Activated T-helper 1 cell treated with Interleukin-2 at 50 U/mL for 16 hours (primary cell): ENCODE measurements at regions not wholly inside any gene's neighbourhood (a gene's known extent, or its start where the extent isn't known, plus 50 kb on each side); places are given as distances from the start of the nearest gene placed in this dataset.

Source experiments
- DNase-seq: peaks from one replicate; pipeline ENCODE4 v3.0.0-alpha.2; 2020; ENCODE audit warnings: low read depth

- DNase-seq, result no peak
Measured at GRCh38 chr3:67288466-67289106, 290.5 kb downstream of the KBTBD8 start.

GRCh38 chr3:67289626-67290025 lies 291.5 kb downstream of the KBTBD8 start:
- DNase-seq, result no peak

DNA sequence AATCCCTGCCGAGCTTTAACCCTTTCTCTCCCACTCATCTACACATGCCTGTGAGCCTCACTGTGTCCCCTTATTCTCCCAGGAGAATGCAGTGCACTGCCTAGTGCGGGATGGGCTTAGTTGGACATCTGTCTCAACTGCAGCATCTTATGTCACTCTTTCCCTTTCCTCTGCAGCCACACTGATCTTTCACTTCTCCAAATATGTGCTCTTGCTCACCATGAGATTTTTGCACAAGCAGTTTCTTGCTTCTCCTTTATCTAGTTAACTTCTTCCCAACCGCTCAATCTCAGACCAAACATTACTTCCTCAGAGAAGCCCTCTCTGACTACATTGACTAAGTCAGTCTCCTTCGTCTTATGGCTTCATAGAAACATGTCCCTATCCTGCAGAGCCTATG lies 292.3 kb downstream of the KBTBD8 start:
- DNase-seq, result no peak

DNA sequence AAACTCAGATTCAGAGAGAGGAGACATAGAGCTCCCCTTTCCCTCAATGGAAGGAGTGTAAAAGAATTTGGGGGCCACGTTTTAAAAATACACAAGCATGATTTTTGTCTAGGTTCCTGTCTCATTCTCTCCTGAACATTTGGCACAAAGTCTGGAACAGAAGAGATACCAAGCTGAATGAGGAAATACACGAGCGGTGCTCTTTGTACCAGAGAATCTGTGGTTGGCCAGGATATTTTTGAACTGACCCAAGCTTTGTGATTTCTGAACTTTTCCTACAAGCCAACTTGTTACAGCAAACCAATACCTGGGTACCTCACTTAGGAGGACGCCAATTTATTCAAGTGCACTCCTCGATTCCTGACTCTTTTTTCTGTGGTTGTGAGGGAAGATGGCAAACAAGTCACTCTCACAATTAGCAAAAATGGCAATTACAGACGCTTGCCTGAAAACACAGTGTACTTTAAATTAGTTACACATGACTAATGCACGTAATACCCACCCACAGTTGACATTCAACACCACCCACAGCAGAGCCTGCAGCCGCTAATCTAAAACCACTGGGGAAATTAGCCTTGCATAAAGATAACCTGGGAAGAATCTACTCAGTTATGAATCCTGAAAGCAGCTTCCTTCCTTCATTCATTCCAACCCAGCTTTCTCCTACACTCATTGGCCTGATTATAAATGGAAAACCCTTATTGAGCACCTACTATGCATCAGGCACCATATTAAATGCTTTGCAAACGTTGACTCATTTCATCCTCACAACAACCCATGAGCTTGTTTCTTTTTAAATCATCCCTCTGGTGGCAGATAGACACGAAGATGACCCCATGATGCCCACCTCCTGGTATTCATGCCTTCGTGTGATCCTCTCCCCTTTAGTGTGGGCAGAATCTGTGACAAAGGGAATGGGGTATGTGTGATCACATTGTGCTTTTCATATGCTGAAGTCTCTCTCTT lies 293.5 kb downstream of the KBTBD8 start:
- DNase-seq, result no peak

DNA sequence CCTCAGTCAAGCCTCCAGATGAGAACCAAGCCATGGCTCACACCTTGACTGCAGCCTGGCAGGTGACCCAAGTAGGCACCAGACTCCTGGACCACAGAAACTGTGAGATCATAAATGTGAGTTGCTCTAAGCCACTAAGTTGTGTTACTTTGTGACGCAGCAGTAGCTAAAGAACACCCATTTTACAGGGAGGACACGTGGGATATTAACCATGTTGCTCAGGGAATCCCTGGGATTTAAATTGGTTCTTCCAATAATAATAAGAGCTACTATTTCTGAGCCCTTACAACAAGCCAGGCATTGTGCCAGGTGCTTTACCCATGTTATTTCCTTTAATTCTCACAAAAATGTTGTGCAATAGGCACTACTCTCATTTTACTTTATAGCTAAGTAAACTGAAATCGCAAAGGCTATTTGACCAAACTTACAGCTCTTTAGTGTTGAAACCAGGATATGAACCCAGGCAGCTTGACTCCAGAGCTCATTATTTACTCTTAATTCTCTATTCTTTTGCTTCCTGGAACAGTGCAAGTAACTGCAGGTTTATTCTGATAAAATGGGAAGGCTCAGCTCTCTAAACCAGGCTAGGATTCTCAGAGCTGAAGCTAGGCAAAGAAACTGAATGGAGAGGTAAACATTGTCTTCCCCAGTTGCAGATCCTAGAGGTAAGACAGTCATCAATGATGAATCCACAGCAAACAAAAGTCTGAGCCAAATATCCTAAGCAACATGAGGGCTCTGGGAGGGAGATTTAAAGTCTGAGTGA lies 294.4 kb downstream of the KBTBD8 start:
- DNase-seq, result no peak

- no peak for DNase-seq
Measured at GRCh38 chr3:67294341-67294740, 296.2 kb downstream of the KBTBD8 start.

DNA sequence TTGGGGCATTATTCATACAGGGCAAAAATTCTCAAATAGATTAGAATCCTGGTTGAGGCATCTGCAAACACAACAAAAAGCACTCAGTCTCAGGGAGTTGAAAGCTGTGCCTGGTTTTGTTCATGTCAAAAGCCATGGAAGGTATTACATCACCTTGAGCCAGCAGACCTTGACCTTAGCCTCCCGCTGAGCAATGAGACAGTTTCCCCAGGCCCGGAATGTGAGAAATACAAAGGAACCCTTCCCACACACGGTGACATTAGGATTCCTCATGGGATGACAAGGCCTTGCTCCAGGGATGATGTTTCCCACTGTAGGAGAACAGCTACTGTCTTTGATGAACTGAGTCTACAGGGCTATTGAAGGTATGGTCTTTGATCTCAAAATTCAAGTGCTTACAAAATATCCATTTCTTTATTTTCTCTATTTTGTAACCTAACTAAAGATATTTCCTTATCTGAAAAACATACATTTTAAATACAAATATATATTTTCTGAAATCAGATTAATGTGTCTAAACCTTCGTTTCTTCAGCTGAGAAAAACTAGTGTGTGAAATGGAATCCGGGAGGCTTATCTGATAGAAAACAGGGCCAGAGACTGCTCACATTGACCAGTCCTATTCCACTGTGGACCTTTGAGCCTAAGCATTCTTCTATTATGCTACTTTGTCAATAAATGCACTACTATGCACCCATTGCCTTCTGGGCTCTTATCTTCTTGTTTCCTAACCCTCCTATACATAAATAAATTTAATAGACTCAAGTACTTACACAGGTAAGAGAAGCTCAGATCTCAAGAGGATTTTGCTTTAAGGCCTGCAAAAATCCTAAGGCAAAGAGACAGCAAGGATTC lies 298.2 kb downstream of the KBTBD8 start:
- DNase-seq, result no peak

- DNase-seq, result no peak
Measured at GRCh38 chr3:67297715-67298475, 299.8 kb downstream of the KBTBD8 start.

DNA sequence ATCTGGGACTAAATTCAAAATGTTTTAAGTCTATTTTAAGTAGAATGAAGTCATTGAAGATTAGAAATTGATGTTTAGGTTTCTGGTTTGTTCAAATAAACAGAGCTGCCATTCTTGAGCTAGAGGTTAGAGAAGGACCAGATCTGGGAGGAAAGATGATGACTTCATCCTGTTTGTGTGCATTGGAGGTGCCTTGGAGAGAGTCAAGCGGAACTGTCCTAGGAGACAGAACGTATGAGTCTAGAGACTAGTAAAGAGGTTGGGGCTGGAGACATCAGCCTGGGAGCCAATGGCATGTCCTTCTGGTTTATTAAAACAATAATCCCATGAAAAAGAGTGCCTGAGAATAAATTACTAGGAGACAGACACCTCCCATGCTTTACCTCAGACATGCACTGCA lies 303.4 kb downstream of the KBTBD8 start:
- no peak for DNase-seq

DNA sequence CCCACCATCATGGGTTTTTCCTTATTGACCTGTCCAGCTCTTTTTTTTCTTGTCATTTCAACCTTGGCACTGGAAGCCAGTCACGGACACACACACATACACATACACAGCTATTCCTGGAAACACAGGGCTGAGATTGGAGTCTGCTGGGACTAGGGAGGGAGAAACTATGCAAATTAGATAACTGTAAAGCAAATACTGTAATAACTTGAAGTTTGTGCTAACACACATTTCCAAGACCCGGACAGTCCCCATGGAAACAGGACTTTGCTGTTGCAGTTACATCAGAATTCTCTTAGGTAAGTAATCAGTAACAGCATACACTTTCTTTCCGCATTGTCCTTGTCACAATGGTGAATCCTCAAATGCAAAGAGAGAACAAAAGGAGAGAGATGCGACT lies 304.4 kb downstream of the KBTBD8 start:
- no peak for DNase-seq

DNA sequence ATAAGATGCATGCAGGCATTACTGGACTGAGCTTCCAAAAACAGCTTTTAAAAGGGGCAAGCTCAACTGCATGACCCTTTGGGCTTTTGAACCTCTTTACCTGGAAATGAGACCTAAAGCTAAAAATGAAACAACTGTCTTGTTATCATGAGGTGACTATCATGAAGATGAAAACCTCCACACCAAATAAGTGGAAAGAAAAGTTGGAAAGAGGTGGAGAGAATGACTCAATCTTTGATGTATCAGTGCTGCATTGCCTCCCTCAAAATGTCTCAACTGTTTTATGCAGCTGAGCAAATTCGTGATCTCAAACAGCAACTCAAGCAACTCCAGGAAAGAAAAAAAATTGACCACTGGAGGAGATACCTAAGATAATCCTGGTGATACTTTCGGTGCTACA lies 307.1 kb downstream of the KBTBD8 start:
- no peak for DNase-seq

DNA sequence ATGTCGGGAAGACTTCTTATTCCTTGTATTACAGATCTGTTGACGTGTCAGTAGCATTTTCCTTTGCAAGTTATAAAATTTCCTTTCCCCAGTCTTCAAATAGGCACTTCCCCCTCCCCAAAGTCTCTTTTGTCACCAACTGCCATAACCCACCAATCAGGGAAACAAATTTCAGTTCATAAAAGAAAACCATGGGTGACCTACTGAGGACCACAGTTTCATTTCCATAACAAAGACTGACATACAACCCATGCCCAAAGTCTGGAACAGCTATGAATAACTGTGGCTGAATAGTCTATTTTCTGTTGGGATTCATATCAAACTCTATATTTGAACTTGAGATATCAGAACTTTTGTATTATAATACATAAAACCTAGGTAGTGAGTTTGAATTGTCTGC lies 307.8 kb downstream of the KBTBD8 start:
- no peak for DNase-seq

GRCh38 chr3:67311440-67311839 lies 313.3 kb downstream of the KBTBD8 start:
- no peak for DNase-seq

GRCh38 chr3:67312155-67312554 lies 314.0 kb downstream of the KBTBD8 start:
- DNase-seq, result no peak

DNA sequence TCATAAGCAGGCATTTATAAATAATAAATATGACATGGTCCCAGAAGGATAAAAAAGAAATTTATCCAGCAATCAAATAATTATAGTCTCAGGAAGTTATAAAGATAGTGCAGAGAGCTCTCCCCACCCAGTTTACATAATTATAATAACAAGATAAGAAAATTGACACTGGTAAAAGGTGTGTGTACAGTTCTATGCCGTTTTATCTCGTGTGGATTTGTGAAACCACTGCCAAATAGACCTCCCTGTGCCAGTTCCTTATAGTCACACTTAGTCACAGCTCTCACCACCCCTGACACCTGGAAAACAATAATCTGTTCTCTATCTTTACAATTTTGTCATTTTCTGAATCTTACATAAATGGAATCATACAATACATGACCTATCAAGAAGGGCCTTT lies 320.1 kb downstream of the KBTBD8 start:
- DNase-seq, result no peak

DNA sequence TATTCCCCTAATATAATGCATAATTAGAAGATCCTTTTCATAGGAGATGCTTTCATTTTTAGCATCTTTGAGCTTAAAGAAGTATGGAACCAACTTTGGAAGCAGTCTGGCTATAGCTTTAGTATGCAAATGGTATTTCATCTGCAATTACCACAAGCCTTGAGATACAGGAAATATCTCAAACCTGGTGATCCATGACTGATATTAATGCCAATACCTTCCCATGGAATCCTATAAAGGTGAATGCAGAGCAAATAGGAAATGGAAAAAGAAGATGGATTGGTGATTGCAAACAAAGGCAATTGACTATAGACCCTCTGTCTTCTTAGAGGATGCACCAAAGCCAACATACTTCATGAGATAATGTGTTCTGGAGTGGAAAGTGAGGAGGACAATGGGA lies 326.4 kb downstream of the KBTBD8 start:
- DNase-seq, result no peak
